ENCODE measurements at regions not wholly inside any gene's neighbourhood (a gene's known extent, or its start where the extent isn't known, plus 50 kb on each side); places are given as distances from the start of the nearest gene placed in this dataset.

- TF ChIP-seq POLR2A (IDR thresholded peaks at IDR 0.05) (no peak), POLR2AphosphoS5 (IDR thresholded peaks at IDR 0.05) (no peak)
Observed at GRCh38 chr3:157865352-157866000, 240.7 kb downstream of the SHOX2 start.
